ENCODE measurements at regions not wholly inside any gene's neighbourhood (a gene's known extent, or its start where the extent isn't known, plus 50 kb on each side); places are given as distances from the start of the nearest gene placed in this dataset.

DNA sequence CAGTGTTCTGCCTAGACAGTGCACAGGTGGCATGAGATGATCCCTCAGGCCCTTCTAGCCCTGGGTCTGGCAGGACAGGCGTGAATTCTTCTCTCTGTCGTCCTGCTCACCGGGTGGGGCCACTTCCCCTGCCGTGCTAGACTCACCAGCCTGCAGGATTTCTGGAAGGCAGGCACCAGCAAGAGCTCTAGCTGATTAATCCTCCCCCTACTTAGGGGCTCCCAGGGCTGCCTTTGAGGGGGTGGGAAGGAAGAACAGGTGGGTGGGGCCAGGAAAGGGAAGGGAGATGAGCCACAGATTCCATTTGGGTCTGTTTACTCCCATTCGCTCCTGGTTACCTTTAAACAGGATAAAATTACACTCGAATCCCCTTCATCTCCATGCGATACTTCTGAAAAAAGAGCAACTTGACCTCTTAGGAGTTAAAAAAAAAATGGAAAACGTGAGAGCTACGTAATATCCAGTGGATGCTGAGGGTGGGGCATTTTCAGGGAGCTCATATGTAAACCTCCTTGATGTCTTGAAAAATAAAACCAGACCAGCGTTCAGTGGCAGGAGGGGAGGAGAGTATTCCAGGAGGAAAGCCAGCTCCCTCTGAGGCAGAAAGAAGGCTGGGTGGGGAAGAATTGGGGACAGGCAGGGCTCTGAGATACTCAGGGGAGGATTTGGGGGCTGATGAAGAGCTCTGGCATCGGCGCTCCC, 665.5 kb downstream of the PTPRU start:
- DNase-seq, result peak; percentile 20

DNA sequence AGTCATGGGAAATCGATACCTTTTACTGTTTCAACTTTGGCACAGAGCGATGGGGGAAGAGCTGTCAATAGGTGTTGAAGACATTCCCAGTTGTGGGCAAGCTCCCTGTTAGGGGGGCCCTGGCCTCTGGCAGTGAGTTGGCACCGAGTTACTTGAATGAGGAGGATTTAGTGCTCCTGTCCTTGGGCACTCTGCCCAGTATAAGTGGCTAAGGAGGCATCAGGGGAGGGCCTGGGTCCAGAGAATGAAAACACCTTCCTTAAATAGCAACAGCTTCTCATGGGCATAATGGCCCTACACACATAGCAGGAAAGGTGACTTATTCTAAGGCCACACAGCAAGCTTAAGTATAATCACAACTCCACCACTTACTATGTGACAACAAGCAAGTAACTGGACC, 664.4 kb downstream of the PTPRU start:
- peak; percentile 19 for DNase-seq

DNA sequence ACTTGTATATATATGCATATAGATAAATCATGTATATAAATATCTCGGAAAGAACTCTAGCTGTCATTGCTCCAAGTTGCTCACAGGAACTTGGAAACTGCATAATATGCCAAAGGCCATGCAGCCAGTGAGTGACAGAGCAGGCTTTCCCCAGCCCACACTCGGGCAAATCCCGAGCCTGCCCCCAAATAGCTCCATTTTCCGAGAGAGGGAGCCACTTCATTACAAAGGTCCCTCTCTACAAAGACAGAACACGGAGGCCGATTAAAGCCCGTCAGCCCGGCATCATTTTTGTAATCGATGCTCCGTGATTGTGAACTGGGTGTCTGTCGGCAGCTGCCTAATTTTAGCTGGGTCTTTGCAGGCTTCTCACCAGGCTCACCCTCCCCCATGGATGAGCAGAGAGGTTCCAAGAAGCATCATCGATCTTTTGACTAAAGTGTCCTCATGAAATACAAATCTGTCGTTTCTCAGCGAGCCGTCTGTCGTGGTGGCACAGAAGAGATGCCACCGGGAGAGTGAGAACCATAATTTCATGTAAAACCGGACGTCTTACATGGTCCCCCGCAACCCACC, 663.9 kb downstream of the PTPRU start:
- no peak for DNase-seq

DNA sequence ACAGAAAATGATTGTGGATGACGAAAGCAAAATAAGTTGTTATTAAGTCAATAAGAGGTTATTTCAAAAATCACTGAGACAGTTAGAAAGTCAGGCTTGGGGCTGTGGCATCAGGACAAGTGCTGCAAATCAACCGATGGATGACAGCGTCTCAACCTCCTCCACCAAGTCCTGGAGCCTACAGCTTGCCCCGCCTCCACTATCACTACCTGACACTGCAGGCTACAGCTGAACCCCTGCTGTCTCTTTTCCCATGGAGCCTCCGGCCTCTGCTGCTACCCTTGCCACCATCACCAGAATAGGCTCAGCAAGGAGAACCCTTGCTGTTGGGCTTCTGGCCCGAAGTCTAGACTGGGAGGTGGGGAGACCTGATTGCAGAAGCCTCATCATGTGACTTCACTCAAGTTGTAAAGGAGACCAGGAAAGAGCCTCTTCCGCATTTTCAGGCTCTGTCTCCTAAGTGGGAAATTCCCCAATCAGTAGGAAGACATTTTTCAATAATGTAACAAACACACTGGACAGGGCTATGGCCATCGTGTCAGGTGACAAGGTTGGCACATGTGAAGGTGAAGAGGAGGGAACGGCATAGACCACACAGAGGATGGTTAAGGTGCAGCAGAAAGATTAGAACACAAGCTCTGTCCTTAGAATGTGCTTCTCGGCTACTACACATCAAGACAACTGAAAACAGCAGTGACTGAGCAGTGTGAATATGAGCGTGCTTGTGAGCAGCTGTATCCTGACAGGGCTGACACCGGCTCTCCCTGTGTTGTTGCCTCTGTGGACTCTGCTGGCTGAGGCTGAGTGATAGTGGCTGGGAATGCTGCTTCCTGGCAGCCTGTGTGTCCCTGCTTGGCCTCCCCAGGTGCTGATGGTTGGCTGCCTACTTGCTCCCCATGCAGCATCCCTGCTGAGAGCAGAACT, 660.7 kb downstream of the PTPRU start:
- no peak for DNase-seq

DNA sequence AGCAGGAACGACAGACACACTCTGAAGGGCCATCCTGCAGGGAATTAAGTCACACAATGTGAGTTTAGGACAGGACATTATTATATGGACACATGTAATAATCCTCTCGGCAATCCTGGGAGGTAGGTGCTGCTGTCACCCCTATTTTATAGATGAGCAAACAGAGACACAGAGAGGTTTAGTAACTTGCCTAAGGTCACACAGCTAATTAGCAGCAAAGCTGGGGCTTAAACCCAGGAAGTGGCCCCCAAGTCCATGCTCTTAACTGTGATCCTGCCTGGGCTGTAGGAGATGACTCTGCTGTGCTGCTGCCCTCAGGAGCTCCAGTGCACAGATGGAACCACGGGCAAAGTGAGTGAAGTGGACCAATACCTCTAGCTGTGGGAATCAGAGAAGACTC, 660.0 kb downstream of the PTPRU start:
- DNase-seq, result no peak

DNA sequence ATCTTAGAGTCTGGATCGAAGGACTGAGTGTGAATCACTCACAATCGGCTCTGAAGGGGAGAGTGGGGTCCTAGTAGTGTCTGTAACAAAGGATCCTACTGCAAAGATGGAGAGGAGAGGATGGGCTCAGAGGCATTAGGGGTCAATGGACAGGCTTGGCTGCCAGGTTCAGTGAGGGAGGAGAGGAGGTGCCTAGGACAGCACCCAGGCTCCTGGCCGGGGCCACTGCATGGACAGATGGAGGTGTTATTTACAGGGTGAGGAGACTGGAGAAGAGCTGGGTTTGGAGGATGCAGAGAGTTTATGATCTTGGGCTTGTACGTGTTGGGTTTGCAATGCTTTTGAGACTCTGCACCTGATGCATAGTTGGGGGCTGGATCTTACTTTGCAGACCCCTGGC, 658.9 kb downstream of the PTPRU start:
- DNase-seq, result no peak

DNA sequence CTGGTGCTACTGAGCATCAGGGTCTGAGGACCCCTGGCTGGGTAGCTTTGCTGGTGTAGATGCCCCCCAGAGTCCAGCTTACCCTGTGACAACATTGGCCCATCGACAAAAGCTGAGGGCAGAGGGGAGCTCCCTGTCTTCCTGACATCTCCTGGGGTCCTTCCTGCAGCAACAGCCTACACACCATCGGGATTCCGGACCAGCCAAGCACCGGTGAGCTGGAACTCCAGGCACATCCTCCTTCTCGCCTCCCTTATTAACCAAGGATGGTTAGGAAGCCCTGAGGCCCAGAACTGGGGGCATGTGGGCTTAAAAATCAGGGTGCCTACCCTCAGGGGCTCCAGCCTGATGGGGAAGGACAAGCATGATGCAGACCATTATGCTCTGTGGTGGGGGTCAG, 658.0 kb downstream of the PTPRU start:
- DNase-seq, result no peak

DNA sequence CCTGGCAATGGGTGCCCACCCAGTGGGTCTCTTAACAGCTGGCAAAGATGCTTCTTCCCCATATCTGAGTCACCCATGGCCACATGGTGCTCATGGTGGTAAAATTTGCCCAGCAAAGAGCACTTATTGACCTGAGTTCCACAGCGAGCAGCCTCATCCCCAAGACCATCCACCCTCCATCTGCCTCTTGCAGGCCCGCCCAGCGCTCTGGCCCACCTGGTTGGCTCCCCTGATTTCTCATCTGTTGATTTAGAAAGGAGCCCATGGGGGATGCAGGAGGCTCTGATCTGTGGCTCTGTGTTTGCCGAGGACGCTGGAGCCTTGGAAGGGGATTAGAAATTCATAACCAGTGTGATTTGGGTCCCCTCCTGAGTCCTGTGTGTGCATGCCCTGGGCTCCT, 657.5 kb downstream of the PTPRU start:
- DNase-seq, result no peak

DNA sequence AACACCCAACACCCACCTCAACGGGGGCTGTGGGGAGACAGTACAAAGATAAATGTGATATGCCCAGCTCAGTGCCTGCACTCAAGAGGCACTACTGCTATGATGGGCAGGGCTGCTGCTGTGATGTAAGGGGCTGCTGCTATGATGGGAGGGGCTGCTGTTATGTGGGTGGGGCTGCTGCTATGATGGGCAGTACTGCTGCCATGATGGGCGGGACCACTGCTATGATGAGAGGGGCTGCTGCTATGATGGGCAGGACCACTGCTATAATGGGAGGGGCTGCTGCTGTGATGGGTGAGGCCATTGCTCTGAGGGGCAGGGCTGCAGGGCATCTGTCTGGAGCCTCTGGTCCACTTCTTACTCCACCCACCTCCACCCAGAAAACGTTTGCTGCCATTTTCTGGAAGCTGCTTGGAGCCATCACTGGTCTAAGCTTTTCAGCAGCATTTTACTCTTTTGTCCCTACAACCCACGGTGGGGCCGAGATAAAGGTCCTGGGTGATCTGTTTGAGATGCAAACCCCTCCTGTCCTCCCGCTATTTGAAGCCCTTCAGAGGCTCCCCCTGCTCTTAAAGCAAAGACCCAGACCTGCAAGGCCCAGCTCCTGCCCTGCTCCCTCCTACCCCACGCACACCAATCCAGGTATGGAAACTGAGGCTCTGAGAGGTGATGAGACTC, 656.9 kb downstream of the PTPRU start:
- no peak for DNase-seq

DNA sequence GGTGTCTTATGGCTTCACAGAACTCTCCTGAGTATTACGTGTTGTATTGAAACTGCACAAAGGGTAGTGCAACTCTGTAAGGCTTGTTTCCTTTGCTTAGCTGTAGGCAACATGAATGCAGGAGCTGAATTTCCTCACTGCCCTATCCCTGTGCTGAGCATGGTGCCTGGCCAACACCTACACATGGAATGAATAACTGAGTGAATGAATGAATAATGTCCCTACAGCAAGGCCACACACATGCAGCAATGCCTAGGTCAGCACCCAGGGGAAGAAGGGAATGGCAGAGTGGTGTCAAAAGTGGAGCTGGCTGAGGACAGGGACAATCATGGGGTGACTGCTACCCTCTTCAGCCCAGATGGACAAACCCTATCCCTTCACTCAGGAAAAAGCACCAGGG, 655.9 kb downstream of the PTPRU start:
- DNase-seq, result no peak

DNA sequence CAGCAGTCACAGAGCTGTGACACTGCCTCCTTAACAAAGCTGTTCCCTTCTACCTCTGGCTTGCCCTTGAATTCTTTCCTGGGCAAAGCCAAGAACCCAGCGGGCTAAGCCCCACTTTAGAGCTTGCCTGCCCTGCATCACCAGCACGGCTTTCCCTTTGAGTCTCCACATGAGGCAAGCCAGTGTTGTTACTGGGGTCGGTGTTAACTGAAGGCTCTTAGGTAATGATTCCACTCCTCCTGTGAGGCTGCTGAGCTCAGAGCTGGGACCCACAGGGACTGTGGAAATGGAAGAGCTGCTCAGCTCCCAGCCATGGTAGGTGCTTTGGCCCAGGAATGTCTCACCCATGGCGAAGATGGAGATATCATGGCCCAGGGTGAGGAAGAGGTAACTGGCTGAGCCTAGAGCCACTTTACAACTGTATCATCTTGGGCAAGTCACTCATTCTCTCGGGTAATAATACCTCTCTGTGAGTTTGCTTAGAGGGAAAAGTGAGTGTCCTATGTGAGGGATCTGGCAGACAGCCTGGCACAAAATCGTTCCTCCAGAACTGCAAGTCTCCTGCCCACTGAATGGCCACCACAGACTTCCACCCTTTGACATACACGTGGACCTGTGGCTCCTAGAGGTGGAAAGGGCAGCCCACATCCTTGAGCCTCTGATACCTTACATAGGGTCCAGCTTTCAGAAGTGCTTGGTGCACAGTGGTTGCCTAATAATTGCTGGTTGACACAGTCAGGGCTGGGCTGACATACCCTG, 654.1 kb downstream of the PTPRU start:
- no peak for DNase-seq

DNA sequence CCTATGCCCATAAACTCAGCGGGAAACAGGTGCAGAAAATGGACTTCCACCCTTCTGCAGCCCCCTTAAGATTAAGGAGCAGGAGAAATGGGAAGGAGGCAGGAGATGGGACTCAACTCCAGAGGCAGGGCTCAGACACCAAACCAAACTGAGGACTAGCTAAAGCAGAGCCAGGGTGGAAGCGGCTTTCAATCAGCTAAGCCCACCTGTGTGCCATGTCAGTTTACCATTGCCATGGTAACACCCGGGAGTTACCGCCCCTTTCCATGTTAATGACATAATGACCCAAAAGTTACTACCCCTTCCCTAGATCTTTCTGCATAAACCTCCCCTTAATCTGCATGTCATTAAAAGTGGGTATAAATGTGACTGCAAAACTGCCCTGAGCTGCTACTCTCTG, 653.5 kb downstream of the PTPRU start:
- DNase-seq, result no peak

DNA sequence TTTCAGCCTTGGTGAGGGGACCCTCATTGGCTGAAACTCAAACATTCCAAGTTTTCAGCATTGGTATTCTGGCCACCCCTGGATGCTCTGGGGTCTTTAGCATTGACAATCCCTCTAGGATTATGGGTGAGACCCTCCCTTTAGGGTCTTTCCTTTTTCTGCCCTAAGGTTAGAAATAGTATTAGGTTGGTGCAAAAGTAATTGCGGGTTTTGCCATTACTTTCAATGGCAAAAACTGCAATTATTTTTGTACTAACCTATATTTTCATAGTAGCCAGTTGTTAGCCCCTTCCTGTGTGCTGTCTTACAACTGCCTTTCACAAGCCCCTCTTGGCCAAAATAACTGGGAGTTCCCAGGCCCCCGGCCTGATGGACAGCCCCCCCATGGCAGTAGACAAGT, 648.4 kb downstream of the PTPRU start:
- DNase-seq, result no peak

DNA sequence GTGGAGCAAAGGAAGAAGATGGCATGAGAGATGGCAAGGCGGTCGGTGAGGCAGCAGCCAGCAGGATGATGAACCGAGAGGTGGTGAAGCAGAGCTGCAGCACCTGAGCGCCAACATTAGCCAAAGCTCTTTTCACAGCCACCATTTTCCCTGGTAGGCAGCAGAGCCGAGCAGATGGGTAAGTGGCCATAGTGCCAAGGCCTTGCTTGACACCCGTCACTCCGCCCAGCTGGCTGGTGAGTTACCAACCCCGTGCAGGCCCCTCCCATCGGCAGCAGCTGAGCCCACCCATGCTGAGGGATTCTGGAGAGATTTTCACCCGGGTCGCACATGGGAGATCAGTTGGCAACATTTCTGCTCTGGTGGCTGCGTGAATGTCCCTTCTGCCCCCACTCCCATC, 647.7 kb downstream of the PTPRU start:
- DNase-seq, result no peak

DNA sequence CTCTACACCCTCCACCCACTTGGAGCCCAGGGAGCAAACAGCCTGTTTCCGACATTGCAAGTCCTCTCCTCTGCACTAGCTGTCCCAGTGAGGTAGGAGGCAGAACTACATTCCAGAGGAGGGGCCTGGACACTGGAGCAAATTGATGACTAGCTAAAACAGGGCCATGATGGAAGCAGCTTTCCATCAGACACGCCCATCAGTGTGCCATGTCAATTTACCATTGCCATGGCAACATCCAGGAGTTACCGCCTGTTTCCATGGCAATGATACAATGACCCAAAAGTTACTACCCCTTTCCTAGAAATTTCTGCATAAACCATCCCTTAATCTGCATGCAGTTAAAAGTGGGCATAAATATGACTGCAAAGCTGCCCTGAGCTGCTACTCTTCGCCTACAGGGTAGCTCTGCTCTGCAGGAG, 647.1 kb downstream of the PTPRU start:
- DNase-seq, result no peak

DNA sequence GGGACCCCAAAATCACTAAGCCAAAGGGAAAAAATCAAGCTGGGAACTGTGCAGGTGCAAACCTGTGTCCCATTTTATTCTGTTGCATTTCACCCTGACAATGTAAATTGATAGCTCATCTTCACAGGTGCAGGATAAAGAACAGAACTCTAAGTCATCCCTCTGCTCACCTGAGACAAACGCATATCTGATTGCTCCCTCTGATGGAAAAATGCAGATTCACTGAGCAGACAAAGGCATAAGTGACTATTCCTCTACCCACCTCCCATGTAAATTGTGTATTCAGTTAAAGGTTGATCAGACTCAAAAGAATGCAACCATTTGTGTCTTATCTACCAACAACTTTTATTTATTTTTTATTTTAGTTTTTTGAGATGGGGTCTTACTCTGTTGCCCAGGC, 644.2 kb downstream of the PTPRU start:
- peak; percentile 74 for DNase-seq

DNA sequence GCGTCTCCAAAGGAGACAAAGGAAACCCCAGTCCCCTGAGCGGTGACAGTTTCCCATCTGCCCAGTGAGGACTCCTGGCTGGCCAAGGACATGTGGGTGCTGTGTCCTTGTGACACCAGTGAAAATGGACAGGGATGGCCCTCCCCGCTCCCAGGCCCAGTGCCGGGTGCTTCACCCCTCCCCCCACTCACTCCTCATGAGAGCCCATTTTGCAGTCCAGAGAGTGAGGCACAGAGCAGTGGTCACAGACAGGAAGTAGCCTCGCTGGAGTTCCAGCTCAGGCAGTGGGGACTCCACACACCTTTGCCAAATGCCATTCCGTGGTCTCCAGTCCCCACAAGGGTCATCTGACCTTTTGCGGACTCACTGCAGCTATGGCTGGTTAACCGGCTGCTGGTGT, 642.9 kb downstream of the PTPRU start:
- DNase-seq, result peak; percentile 67

DNA sequence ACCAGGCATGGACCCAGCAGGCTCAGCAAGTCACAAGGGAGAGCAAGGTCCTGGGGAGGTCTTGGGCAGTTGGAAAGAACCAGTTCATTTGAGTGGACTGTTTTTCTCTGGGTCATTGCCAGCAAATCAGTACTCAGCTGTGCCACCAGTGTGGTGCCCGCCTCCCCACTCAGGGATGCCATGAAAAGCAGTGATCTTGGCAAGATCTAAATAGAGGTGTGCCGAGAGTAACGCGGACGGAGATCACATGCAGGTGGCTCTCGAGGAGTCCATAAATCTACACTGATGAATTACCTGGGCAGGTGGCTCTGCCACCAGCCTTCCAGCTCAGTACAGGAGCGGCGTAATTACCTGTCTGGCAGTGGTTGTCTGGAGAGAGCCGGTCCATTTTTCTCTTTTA, 642.2 kb downstream of the PTPRU start:
- DNase-seq, result peak; percentile 93

DNA sequence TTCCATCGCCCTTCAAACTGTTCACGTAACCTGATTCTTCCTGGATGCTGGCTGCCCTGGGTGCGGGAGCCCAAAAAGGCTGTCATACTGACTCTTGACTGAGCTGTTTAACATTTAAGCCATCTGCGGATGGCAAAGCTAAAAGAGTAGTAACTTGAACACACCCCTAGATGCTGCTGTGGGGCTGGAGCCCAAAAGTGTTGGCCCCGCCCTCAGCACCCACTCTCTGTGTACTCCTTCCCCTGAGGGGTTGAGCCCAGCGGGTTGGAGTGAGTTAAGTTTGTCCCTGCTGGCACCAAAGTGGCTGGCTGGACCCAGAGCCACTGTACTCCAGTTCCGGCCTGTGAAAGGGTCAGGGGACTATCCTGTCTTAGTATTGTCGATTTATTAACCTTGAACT, 640.6 kb downstream of the PTPRU start:
- DNase-seq, result peak; percentile 9

DNA sequence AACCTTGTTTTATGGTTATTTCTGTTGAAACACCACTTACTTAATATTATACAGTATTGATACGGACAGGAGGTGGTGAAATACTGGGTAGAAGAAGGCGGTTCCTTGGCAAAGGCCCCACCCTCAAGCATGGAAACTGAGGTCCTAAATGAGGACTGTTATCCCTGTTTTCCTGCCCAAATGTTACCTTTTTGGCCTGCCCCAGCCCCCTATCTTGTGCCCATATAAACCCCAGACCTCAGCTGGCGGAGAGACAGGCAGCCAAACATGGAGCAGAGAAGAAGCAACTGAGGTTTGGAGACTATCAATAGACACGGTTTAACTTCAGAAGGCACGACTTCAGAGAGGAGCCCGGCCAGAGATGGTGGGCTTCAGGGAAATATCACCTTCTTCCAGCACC, 640.1 kb downstream of the PTPRU start:
- no peak for DNase-seq

DNA sequence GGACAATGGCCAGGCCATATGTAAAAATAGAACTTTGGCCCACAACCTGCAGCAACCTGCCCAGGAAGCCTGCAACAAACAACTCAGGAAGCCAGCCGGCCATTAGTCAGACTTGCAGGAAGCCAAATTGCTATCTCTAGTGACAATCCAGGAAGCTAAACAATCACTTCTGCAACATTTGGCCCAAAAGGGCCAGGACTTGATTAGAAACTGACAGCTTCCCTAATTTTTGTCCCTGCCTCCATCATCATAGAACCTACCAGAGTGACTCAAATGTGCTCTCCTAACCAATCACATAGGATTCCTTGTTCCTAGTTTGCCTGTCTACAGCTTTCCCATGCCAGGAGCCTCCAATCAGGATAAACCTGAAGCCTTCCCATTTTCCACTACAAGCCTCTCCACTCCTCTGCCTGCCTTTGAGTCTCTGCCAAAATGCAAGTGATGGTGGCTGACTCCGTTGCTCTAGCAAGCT, 639.3 kb downstream of the PTPRU start:
- peak; percentile 64 for DNase-seq

DNA sequence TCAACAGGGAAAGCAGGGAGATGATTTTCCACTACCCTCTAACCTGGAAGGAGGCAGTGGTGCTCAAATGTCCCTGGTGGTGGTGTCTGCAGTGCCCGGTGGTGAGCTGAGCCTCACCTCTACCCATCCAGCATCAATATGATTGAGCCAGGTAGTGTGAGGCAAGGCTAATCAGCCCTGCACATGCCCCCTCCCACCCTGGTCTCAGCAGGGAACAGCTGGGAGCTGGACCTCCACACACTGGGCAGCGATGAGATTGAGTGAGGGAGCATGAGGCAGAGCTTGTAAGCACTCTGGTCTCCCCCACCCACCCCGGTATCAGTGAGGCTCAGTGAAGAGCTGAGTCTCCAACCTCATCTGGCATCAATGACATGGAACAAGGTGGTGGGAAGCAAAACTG, 634.3 kb downstream of the PTPRU start:
- no peak for DNase-seq

DNA sequence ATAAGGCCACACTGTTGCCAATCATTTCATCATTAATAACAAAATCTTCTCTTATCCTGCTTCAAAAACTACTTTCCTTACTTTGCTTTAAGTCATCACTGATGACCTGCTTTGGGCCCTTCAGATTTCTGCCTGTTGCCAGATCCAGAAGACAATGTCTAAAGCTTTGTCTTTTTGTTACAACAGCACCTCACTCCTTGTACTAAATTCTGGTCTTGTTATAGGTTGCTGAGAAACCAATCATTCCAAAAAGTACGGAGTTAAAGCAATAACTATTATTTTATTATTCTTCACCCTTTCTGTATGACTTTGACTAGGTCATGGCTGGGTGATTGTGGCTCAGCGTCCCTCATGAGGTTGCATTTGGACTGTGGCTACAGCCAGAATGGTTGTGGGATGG, 633.5 kb downstream of the PTPRU start:
- DNase-seq, result no peak
